DND-41 (cell line): ENCODE measurements at regions not wholly inside any gene's neighbourhood (a gene's known extent, or its start where the extent isn't known, plus 50 kb on each side); places are given as distances from the start of the nearest gene placed in this dataset.

ENCODE experiments used
- ATAC-seq: fragments of 200-7000 bp; cut with Tn5 transposase; 3 replicates; pipeline ENCODE4 v1.9.1; 2021; ENCODE audit warnings: low read depth; ENCODE audit not compliant: insufficient read depth
- DNase-seq: peaks from one replicate; pipeline ENCODE4 v3.0.0-alpha.2; 2020
- H2AFZ ChIP-seq: 2 replicates; pipeline ENCODE4 v1.6.0; 2012; ENCODE audit warnings: low read depth, low read length
- H3K27ac ChIP-seq: 2 replicates; pipeline ENCODE4 v1.5.1; 2012; ENCODE audit warnings: low read length, inconsistent platforms
- H3K27me3 ChIP-seq: fragments of 200-600 bp; sonication (generic); 2 replicates; pipeline ENCODE4 v1.6.0; 2012; ENCODE audit warnings: low read length, mild to moderate bottlenecking, inconsistent platforms; ENCODE audit not compliant: insufficient read depth, poor library complexity
- H3K36me3 ChIP-seq: 2 replicates; pipeline ENCODE4 v1.5.1; 2012; ENCODE audit warnings: low read length, inconsistent platforms; ENCODE audit not compliant: insufficient read depth
- H3K4me1 ChIP-seq: 2 replicates; pipeline ENCODE4 v1.5.1; 2012; ENCODE audit warnings: mild to moderate bottlenecking, low read length; ENCODE audit not compliant: insufficient read depth
- H3K4me2 ChIP-seq: 2 replicates; pipeline ENCODE4 v1.6.0; 2012; ENCODE audit warnings: mild to moderate bottlenecking, moderate library complexity, low read length, inconsistent platforms; ENCODE audit not compliant: insufficient read depth
- H3K4me3 ChIP-seq, 2 experiments: fragments of 200-600 bp in 1 of 2; shearing (Covaris generic) in 1 of 2; 2 replicates each; pipeline ENCODE4 v1.5.1; 2012 to 2016; ENCODE audit warnings: inconsistent platforms in 2 of 2, low read length in 2 of 2, mild to moderate bottlenecking in 2 of 2, low read depth in 1 of 2, moderate library complexity in 1 of 2
- H3K79me2 ChIP-seq: 2 replicates; pipeline ENCODE4 v1.6.0; 2012; ENCODE audit warnings: low read length, inconsistent platforms; ENCODE audit not compliant: insufficient read depth
- H3K9ac ChIP-seq: 2 replicates; pipeline ENCODE4 v1.6.0; 2012; ENCODE audit warnings: low read depth, mild to moderate bottlenecking, inconsistent platforms, low read length, moderate library complexity
- H3K9me3 ChIP-seq: 2 replicates; pipeline ENCODE4 v1.5.1; 2012; ENCODE audit warnings: low read length, moderate library complexity, mild to moderate bottlenecking, inconsistent platforms; ENCODE audit not compliant: insufficient read depth, severe bottlenecking
- H4K20me1 ChIP-seq: 2 replicates; pipeline ENCODE4 v1.6.0; 2012; ENCODE audit warnings: low read length; ENCODE audit not compliant: insufficient read depth
- CTCF ChIP-seq: IDR thresholded peaks from 2 replicates; pipeline ENCODE4 v1.5.1; 2012; ENCODE audit warnings: borderline replicate concordance, low read length, moderate library complexity, mild to moderate bottlenecking; ENCODE audit not compliant: poor library complexity, severe bottlenecking; ENCODE audit errors: extremely low read depth
- EZH2 ChIP-seq: IDR thresholded peaks from 3 replicates; pipeline ENCODE4 v1.6.1; 2012; ENCODE audit warnings: borderline replicate concordance, low read depth, mild to moderate bottlenecking, moderate library complexity, low read length, inconsistent platforms; ENCODE audit not compliant: severe bottlenecking

GRCh38 chr10:121680879-121681655 is 82.8 kb upstream of the FGFR2 start:
- Histone ChIP-seq H3K36me3 (no peaks in the 10 kb centered on the region), H3K27ac (no peak overlapping the region), H3K27me3 (no peaks in the 10 kb centered on the region), H3K9me3 (no peaks in the 10 kb centered on the region), H3K4me1 (no peaks in the 10 kb centered on the region), H3K4me3 (no peak overlapping the region), H2AFZ (no peak overlapping the region), H4K20me1 (no peaks in the 10 kb centered on the region), H3K79me2 (no peaks in the 10 kb centered on the region), H3K4me2 (no peak overlapping the region), H3K9ac (no peak overlapping the region)
- ATAC-seq (no peak), DNase-seq (no peak)
- TF ChIP-seq CTCF (no peak), EZH2 (no peak)

GRCh38 chr10:121679916-121680315 is 81.7 kb upstream of the FGFR2 start:
- Histone ChIP-seq H3K4me2 (no peak overlapping the region), H3K4me3 (no peak overlapping the region), H3K36me3 (no peaks in the 10 kb centered on the region), H4K20me1 (no peaks in the 10 kb centered on the region), H3K4me1 (no peaks in the 10 kb centered on the region), H3K27me3 (no peaks in the 10 kb centered on the region), H3K9me3 (no peaks in the 10 kb centered on the region), H3K27ac (no peak overlapping the region), H3K9ac (no peak overlapping the region), H2AFZ (no peak overlapping the region), H3K79me2 (no peaks in the 10 kb centered on the region)
- TF ChIP-seq EZH2 = no peak
- TF ChIP-seq CTCF = no peak
- no peak for DNase-seq
- ATAC-seq = no peak

GRCh38 chr10:121678631-121679174 is 80.5 kb upstream of the FGFR2 start:
- Histone ChIP-seq H3K4me3 (no peak overlapping the region), H4K20me1 (no peaks in the 10 kb centered on the region), H3K9ac (no peak overlapping the region), H3K27me3 (no peaks in the 10 kb centered on the region), H3K79me2 (no peaks in the 10 kb centered on the region), H3K9me3 (no peaks in the 10 kb centered on the region), H3K36me3 (no peaks in the 10 kb centered on the region), H2AFZ (no peak overlapping the region), H3K4me2 (no peak overlapping the region), H3K4me1 (no peaks in the 10 kb centered on the region), H3K27ac (no peak overlapping the region)
- DNase-seq (no peak), ATAC-seq (no peak)
- TF ChIP-seq EZH2 = no peak
- TF ChIP-seq CTCF = no peak
